ENCODE measurements at regions not wholly inside any gene's neighbourhood (a gene's known extent, or its start where the extent isn't known, plus 50 kb on each side); places are given as distances from the start of the nearest gene placed in this dataset.

DNA sequence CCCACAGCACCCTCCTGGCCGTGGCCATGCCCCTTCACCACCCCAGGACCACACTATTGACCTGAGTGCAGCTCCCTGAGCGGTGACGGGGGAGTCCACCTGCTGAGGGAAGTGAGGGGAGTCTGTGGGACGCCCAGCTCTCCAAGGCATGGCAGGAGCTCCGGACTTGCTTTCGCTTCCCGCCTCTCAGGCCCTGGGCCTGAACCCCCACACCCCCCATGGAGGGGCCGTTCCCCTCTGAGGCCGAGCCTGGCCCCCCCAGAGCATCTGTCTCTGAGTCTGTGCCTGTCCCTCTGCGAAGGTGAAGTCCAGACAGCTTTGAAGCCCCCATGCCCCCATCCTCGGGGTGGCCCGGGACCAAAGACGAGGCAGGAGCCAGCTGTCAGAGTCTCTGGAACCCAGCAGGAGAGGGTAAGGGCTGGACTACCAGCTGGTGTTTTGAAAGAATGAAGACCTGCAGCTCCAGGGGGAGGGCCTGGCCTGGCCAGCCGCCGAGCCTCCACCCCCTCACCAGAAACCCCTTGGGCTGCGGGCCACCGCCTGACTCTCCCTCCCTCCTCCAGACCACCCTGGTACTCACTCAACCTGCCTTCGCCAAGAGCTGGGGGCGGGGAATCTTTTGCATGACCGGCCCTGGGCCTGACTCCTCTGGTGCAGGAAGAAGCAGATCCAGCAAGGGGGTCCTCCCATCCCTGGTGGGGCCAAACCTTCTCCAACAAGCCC lies 114.0 kb downstream of the PDGFA start:
- TF ChIP-seq CTCF (IDR thresholded peaks at IDR 0.05) (no peak), EP300 (IDR thresholded peaks at IDR 0.05; ENCODE audit: low read depth) (no peak)

All from transverse colon (tissue), 3 donors.